IMR-90 (cell line): ENCODE measurements at regions not wholly inside any gene's neighbourhood (a gene's known extent, or its start where the extent isn't known, plus 50 kb on each side); places are given as distances from the start of the nearest gene placed in this dataset.

ENCODE experiments used
- ATAC-seq: fragments of 200-7000 bp; cut with Tn5 transposase; 2 replicates; pipeline ENCODE4 v1.9.1; 2020; ENCODE audit warnings: low read depth, mild to moderate bottlenecking, moderate library complexity
- BruUV-seq: library from RNA; stranded (reverse); fragments of 400-500 nt; replicated peaks from 2 replicates; lab custom pipeline; 2021; lab: Mats Ljungman, UMichigan
- CTCF ChIA-PET: fragments of 300-600 bp; formaldehyde crosslinking; extraction: SDS; loops from one replicate; lab custom pipeline; 2021; ENCODE audit warnings: antibody characterized with exemption; lab: Yijun Ruan, JAX
- POLR2A ChIA-PET: fragments of 300-600 bp; sonication (Branson Sonifier 250); formaldehyde crosslinking; loops from one replicate; lab custom pipeline; 2022; ENCODE audit warnings: antibody characterized with exemption; ENCODE audit not compliant: unreplicated experiment; lab: Charles Lee
- DNase-seq: peaks from one replicate; pipeline ENCODE4 v3.0.0; 2013
- H2AFZ ChIP-seq: replicated peaks from 2 replicates; pipeline ENCODE3; 2013; ENCODE audit warnings: low read length, mild to moderate bottlenecking; ENCODE audit not compliant: poor library complexity
- H2AK5ac ChIP-seq: 2 replicates; pipeline ENCODE4 v1.6.1; 2013; ENCODE audit warnings: low read depth, low read length, inconsistent platforms
- H2AK9ac ChIP-seq: replicated peaks from 2 replicates; pipeline ENCODE3; 2013; ENCODE audit warnings: mild to moderate bottlenecking, low read depth, low read length, moderate library complexity; ENCODE audit not compliant: poor library complexity
- H2BK120ac ChIP-seq: 2 replicates; pipeline ENCODE4 v1.6.1; 2013; ENCODE audit warnings: low read depth, low read length, inconsistent platforms
- H2BK15ac ChIP-seq: 3 replicates; pipeline ENCODE4 v1.6.1; 2013; ENCODE audit warnings: low read depth, low read length, inconsistent platforms
- H2BK20ac ChIP-seq: 2 replicates; pipeline ENCODE4 v1.6.1; 2013; ENCODE audit warnings: low read depth, mild to moderate bottlenecking, inconsistent platforms, low read length, moderate library complexity
- H2BK5ac ChIP-seq: 2 replicates; pipeline ENCODE4 v1.6.1; 2013; ENCODE audit warnings: mild to moderate bottlenecking, low read depth, low read length, inconsistent platforms; ENCODE audit not compliant: poor library complexity, severe bottlenecking
- H3K14ac ChIP-seq: replicated peaks from 2 replicates; pipeline ENCODE4 v1.6.1; 2013; ENCODE audit warnings: low read depth, low read length, inconsistent platforms
- H3K18ac ChIP-seq: 2 replicates; pipeline ENCODE4 v1.6.1; 2013; ENCODE audit warnings: low read depth, low read length, control low read depth
- H3K23ac ChIP-seq: 2 replicates; pipeline ENCODE4 v1.6.1; 2013; ENCODE audit warnings: low read depth, low read length, inconsistent platforms
- H3K27ac ChIP-seq: 2 replicates; pipeline ENCODE4 v1.5.1; 2013; ENCODE audit warnings: mild to moderate bottlenecking, control low read depth, low read length; ENCODE audit not compliant: insufficient read depth
- H3K27me3 ChIP-seq: 2 replicates; pipeline ENCODE4 v1.6.1; 2013; ENCODE audit warnings: low read length; ENCODE audit not compliant: control insufficient read depth, insufficient read depth
- H3K36me3 ChIP-seq: 2 replicates; pipeline ENCODE4 v1.6.1; 2013; ENCODE audit warnings: low read length, mixed read lengths; ENCODE audit not compliant: control insufficient read depth, insufficient read depth
- H3K4ac ChIP-seq: 2 replicates; pipeline ENCODE4 v1.6.1; 2013; ENCODE audit warnings: low read depth, low read length, inconsistent platforms
- H3K4me1 ChIP-seq: 2 replicates; pipeline ENCODE4 v1.6.1; 2013; ENCODE audit warnings: low read length, mixed read lengths; ENCODE audit not compliant: control insufficient read depth, insufficient read depth
- H3K4me2 ChIP-seq: 2 replicates; pipeline ENCODE4 v1.6.1; 2013; ENCODE audit warnings: low read depth, mild to moderate bottlenecking, control low read depth, low read length, moderate library complexity
- H3K4me3 ChIP-seq: 2 replicates; pipeline ENCODE4 v1.5.1; 2013; ENCODE audit warnings: low read depth, mild to moderate bottlenecking, control low read depth, low read length, moderate library complexity; ENCODE audit not compliant: insufficient read depth
- H3K56ac ChIP-seq: 2 replicates; pipeline ENCODE4 v1.6.1; 2013; ENCODE audit warnings: low read length, inconsistent platforms; ENCODE audit not compliant: insufficient read depth; ENCODE audit errors: extremely low read depth
- H3K79me1 ChIP-seq, 2 experiments: 2 replicates each; pipeline ENCODE4 v1.6.1; 2013; ENCODE audit warnings: low read length in 2 of 2, inconsistent platforms in 1 of 2, low read depth in 1 of 2
- H3K9ac ChIP-seq: 2 replicates; pipeline ENCODE4 v1.6.1; 2013; ENCODE audit warnings: low read depth, low read length, control low read depth
- H3K9me1 ChIP-seq: 2 replicates; pipeline ENCODE4 v1.6.1; 2013; ENCODE audit warnings: low read length, inconsistent platforms; ENCODE audit not compliant: insufficient read depth
- H3K9me3 ChIP-seq: 2 replicates; pipeline ENCODE4 v1.6.1; 2013; ENCODE audit warnings: low read length; ENCODE audit not compliant: control insufficient read depth, insufficient read depth
- H4K20me1 ChIP-seq: 2 replicates; pipeline ENCODE4 v1.6.1; 2013; ENCODE audit warnings: low read length, inconsistent platforms; ENCODE audit not compliant: insufficient read depth
- H4K5ac ChIP-seq: 2 replicates; pipeline ENCODE4 v1.6.1; 2013; ENCODE audit warnings: mild to moderate bottlenecking, low read depth, low read length, control low read depth
- H4K8ac ChIP-seq, 2 experiments: 2 replicates each; pipeline ENCODE4 v1.6.1; 2013; ENCODE audit warnings: low read depth in 2 of 2, low read length in 2 of 2, control low read depth in 1 of 2, inconsistent platforms in 1 of 2
- H4K91ac ChIP-seq: 2 replicates; pipeline ENCODE4 v1.6.1; 2013; ENCODE audit warnings: low read depth, low read length, inconsistent platforms; ENCODE audit not compliant: insufficient read depth
- BHLHE40 ChIP-seq: fragments of 150-350 bp; IDR thresholded peaks from 2 replicates; pipeline ENCODE4 v1.6.1; 2016; ENCODE audit warnings: mild to moderate bottlenecking, low read depth, low read length
- CHD1 ChIP-seq: IDR thresholded peaks from 2 replicates; pipeline ENCODE4 v1.6.1; 2012; ENCODE audit warnings: low read depth, low read length, improper control_type of control experiment
- MAFK ChIP-seq: IDR thresholded peaks from 2 replicates; pipeline ENCODE4 v1.6.1; 2012; ENCODE audit warnings: low read depth, low read length, improper control_type of control experiment
- POLR2A ChIP-seq: IDR thresholded peaks from 2 replicates; pipeline ENCODE4 v1.6.1; 2012; ENCODE audit warnings: mild to moderate bottlenecking, low read depth, low read length
- RAD21 ChIP-seq: IDR thresholded peaks from 2 replicates; pipeline ENCODE4 v1.6.1; 2012; ENCODE audit warnings: low read length, improper control_type of control experiment
- RCOR1 ChIP-seq: IDR thresholded peaks from 2 replicates; pipeline ENCODE4 v1.6.1; 2012; ENCODE audit warnings: mild to moderate bottlenecking, low read length, improper control_type of control experiment; ENCODE audit not compliant: insufficient replicate concordance
- RFX5 ChIP-seq: IDR thresholded peaks from 2 replicates; pipeline ENCODE4 v1.8.0; 2012; ENCODE audit warnings: low read depth, mild to moderate bottlenecking, low read length, moderate library complexity
- WGBS, 2 experiments: methylation state at CpG; one replicate each; pipeline versions ENCODE4 v1.1.5 to v1.1.7; 2013; ENCODE audit warnings: missing lambda C conversion rate in 2 of 2; ENCODE audit not compliant: insufficient read length in 1 of 2; ENCODE audit errors: extremely low coverage in 2 of 2; 5-methylcytosine and 5-hydroxymethylcytosine counted together
- dilution Hi-C: fragments of 300-500 bp; cut with HindIII; formaldehyde crosslinking; loops from one replicate; pipeline ENCODE4 v1.14.3; 2018; ENCODE audit warnings: low sequenced_read_pairs; ENCODE audit not compliant: unreplicated experiment
- in situ Hi-C: fragments of 300-500 bp; cut with MboI; formaldehyde crosslinking; loops from 3 replicates; pipeline ENCODE4 v1.14.3; 2019; ENCODE audit warnings: low sequenced_read_pairs, inconsistent platforms, mixed read lengths
- intact Hi-C: fragments of 100-400 bp; cut with micrococcal nuclease; formaldehyde crosslinking; loops from 2 replicates; pipeline ENCODE4 v1.10.0; 2022
- TF ChIP-seq, protein P1 (sequence below): conservative IDR thresholded peaks from 2 replicates; pipeline ENCODE4 v1.5.1; 2012; ENCODE audit warnings: mild to moderate bottlenecking, low read depth, low read length, improper control_type of control experiment
- TF ChIP-seq, protein P2 (sequence below): fragments of 150-350 bp; IDR thresholded peaks from 2 replicates; pipeline ENCODE4 v1.6.1; 2016; ENCODE audit warnings: low read depth, mild to moderate bottlenecking, low read length, moderate library complexity, borderline replicate concordance
- TF ChIP-seq, protein P3 (sequence below): fragments of 150-350 bp; IDR thresholded peaks from 2 replicates; pipeline ENCODE4 v1.6.1; 2017; ENCODE audit warnings: mild to moderate bottlenecking, antibody characterized with exemption, low read length, low read depth

DNA sequence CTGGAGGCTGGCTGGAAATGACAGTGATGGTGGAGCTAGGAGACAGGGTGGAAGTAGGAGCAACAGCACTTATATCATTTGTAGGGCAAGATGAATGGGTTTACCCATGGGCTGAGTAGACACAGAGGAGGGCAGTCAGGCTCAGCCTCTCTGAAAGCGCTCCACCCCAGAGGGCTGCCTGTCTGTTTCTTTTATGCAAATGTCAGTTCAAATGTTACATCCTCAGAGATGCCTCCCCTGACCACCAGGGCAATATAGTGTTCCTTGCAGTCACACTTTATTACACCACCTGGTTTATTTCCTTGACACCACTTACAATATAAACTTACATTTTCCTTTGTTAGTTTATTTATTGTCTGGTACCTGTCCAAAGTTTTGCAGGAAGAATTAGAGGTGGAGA is 159.5 kb upstream of the IL12B start:
- DNase-seq: no peak

More for the DNA sequence above, 159.5 kb upstream of the IL12B start:
- H3K4me2 ChIP-seq: no peak overlapping the region
- no peak overlapping the region for H2BK5ac ChIP-seq
- H3K9me3 ChIP-seq: no peaks in the 10 kb centered on the region
- no peaks in the 10 kb centered on the region for H3K36me3 ChIP-seq
- no peak overlapping the region for H3K27ac ChIP-seq
- H2AK5ac ChIP-seq: no peak overlapping the region
- ChIA-PET CTCF (interaction anchor here (0.6 kb wide), 1 partner anchor 77 kb away, joined by 6 read pairs; no protein-coding TSS in a partner anchor), POLR2A (no interaction called here)
- H4K20me1 ChIP-seq: no peaks in the 10 kb centered on the region
- no peak overlapping the region for H3K14ac ChIP-seq
- no peak overlapping the region for H3K4ac ChIP-seq
- H2BK15ac ChIP-seq: no peak overlapping the region
- no peaks in the 10 kb centered on the region for H3K79me1 ChIP-seq
- H2AFZ ChIP-seq: no peak overlapping the region
- no peak overlapping the region for H3K56ac ChIP-seq
- no peak for TF ChIP-seq RAD21
- TF ChIP-seq RCOR1: no peak
- no peak for TF ChIP-seq CHD1
- no peak for TF ChIP-seq BHLHE40
- no peak for TF ChIP-seq RFX5
- TF ChIP-seq, protein P1, sequence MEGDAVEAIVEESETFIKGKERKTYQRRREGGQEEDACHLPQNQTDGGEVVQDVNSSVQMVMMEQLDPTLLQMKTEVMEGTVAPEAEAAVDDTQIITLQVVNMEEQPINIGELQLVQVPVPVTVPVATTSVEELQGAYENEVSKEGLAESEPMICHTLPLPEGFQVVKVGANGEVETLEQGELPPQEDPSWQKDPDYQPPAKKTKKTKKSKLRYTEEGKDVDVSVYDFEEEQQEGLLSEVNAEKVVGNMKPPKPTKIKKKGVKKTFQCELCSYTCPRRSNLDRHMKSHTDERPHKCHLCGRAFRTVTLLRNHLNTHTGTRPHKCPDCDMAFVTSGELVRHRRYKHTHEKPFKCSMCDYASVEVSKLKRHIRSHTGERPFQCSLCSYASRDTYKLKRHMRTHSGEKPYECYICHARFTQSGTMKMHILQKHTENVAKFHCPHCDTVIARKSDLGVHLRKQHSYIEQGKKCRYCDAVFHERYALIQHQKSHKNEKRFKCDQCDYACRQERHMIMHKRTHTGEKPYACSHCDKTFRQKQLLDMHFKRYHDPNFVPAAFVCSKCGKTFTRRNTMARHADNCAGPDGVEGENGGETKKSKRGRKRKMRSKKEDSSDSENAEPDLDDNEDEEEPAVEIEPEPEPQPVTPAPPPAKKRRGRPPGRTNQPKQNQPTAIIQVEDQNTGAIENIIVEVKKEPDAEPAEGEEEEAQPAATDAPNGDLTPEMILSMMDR: no peak
- TF ChIP-seq POLR2A: no peak
- TF ChIP-seq MAFK: no peak
- TF ChIP-seq, protein P2, sequence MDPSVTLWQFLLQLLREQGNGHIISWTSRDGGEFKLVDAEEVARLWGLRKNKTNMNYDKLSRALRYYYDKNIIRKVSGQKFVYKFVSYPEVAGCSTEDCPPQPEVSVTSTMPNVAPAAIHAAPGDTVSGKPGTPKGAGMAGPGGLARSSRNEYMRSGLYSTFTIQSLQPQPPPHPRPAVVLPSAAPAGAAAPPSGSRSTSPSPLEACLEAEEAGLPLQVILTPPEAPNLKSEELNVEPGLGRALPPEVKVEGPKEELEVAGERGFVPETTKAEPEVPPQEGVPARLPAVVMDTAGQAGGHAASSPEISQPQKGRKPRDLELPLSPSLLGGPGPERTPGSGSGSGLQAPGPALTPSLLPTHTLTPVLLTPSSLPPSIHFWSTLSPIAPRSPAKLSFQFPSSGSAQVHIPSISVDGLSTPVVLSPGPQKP: no peak
- TF ChIP-seq, protein P3, sequence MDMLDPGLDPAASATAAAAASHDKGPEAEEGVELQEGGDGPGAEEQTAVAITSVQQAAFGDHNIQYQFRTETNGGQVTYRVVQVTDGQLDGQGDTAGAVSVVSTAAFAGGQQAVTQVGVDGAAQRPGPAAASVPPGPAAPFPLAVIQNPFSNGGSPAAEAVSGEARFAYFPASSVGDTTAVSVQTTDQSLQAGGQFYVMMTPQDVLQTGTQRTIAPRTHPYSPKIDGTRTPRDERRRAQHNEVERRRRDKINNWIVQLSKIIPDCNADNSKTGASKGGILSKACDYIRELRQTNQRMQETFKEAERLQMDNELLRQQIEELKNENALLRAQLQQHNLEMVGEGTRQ: no peak
- in situ Hi-C loops (no loop called here), intact Hi-C loops (no loop called here), dilution Hi-C loops (no loop called here)
- H3K4me1 ChIP-seq: peaks cover 2% of the 10 kb centered on the region; the same call in 1 of the 2 replicates
- H3K27me3 ChIP-seq: no peaks in the 10 kb centered on the region
- no peak overlapping the region for H4K5ac ChIP-seq
- BruUV-seq: no TSS peak
- H2BK120ac ChIP-seq: no peak overlapping the region
- no peak overlapping the region for H2AK9ac ChIP-seq
- no peak overlapping the region for H3K18ac ChIP-seq
- no peak for ATAC-seq
- H3K9ac ChIP-seq: no peak overlapping the region
- H3K9me1 ChIP-seq: no peaks in the 10 kb centered on the region
- H3K23ac ChIP-seq: no peak overlapping the region
- H4K91ac ChIP-seq: no peak overlapping the region
- no peak overlapping the region for H4K8ac ChIP-seq
- no peak overlapping the region for H2BK20ac ChIP-seq
- no peak overlapping the region for H3K4me3 ChIP-seq
- WGBS, 2 experiments: no CpG with 5 or more reads among the region's 1 CpG
